ENCODE measurements at regions not wholly inside any gene's neighbourhood (a gene's known extent, or its start where the extent isn't known, plus 50 kb on each side); places are given as distances from the start of the nearest gene placed in this dataset.
"Not testable (repeated sequence)": the region's sequence is repeated elsewhere in the genome, so short reads cannot be mapped to it uniquely, and the experiment has no call there.

DNA sequence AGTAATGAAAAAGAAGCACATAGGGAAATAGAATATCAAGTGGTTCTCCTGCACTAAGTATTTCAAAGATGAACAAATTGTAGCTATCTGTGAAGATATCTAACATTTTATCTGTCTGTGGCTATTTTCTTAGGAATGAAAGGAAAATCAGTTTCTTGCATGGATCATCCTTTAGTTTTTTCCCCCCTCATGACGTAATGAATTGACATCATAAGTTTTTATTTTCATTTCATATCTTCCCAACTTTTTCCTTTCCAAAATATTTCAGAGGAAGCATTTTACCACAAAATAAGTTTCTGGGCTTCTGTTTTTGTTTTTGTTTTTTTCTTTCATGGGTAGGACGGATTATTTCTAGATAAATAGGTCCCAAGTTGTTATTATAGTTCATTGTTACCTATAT is 996.6 kb downstream of the TMEM121 start:
- no peak for DNase-seq

DNA sequence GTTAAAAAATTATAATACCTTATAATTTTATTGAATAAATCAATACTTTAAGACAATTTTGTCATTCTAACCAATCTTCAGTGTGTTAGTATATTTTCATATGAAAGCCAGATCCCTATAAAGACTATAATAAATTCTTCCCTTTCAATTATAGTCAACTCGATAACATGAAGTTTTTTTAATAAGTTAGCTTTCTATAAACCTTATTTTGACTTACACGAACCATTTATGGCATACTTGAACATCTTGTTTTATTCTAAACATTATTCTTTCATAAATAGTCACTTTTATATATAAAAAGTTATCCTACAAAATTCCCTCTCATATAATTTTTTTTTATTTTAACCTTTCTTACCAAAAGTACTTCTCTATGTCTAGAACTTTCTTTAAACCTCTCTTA is 1002.3 kb downstream of the TMEM121 start:
- no peak for DNase-seq

DNA sequence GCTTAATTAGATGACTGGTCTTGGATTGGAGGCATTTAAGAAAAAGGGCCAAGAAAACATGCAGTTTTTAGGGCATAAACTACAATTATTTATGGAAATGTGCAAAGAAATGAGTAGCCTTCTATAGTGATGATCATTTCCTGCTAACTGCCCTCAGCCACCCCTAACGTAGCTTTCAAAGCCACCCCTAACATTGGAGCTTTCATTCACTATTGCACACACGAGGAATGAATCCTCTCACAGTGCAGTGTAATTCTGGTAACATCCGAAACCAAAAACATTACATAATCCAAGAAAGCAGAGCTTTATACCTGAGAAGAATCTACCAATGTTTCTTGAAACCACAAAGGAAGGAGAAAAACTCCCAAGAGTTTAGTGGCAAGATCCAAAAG is 1003.6 kb downstream of the TMEM121 start:
- DNase-seq: no peak

GRCh38 chr14:106530423-106531107 is 1004.2 kb downstream of the TMEM121 start:
- DNase-seq: peak in 1 of 2 experiments; percentile 10

- not testable (repeated sequence) for DNase-seq
Measured at GRCh38 chr14:106537597-106537996, 1011.2 kb downstream of the TMEM121 start.

DNA sequence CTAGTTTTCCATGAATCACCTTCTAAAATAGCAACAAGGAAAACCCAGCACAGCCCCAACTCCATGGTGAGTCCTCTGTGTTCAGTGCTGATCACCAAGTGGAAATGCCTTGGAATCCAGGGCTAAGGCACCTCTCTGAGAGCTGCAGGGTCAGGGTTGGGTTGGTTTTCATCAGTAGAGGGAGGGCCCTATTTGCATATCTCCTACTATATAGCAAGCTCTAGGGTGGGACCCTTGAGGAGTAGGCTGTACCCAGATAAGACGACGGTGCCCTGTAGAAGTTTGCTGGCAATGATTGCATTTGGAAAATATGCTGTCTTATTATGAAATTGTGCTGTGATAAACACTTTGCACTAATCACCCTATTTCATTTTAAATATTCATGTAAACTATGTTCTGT is 1011.8 kb downstream of the TMEM121 start:
- no peak for DNase-seq

DNA sequence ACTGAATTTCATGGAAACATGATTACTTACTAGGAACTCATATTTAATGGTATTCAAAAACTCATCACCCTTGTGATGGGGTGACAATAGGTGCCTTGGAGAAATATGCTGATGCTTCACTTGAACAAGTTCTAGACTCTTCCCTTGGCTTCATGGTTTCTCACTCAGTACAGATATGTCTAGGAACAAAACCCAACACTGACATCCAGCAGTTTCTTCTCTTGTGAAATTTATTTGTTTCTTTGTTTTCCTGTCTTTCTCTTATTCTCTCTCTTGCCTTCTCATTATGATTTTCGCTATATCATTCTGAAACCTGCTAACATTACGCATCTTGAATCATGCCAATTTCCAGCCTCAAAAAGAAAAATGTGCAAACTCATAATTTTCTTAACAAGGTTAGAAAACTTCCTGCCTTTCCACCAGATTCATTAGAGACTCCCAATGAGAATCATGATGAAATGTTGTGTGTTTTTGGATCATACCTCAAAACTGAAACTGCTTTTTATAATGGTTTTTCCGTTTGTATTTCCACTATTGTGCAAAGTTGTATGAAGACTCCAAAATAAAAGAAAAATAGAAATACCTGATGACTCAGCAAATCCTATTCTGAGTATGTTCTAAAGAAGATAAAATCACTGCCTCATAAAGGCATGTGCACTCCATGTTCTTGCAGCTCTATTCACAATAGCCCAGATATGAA is 1021.5 kb downstream of the TMEM121 start:
- no peak for DNase-seq

DNA sequence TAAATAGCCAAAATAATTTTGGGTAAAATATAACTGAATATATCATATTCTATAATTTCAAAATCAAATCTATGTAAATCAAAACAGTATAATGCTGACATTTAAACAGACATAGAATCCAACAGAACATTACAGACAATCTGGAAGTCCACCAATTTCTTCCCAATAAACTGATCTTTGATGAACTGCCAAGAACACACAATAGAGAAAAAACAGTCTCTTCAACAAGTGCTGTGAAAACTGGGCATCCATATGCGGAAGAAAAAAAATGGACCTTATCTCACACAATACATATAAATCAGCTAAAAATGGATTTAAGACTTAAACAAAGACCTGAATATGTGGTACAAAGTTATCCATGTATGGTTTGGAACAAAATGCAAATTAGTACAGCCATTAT is 1022.7 kb downstream of the TMEM121 start:
- no peak for DNase-seq

DNA sequence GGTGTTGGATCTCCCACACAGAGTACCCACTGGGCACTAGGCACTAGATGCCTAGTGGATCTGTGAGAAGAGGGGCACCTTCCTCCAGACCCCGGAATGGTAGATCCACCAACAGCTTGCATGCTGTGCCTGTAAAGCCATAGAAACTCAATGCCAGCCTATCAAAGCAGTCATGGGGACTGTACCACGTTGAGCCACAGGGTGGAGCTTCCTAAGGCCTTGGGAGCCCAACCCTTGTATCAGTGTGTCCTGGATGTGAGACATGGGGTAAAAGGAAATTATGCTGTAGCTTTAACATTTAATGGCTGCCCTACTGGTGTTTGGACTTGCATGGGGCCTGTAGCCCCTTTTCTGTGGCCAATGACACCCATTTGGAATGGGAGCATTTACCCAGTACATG is 1024.9 kb downstream of the TMEM121 start:
- peak; percentile 6 to 13 for DNase-seq

DNA sequence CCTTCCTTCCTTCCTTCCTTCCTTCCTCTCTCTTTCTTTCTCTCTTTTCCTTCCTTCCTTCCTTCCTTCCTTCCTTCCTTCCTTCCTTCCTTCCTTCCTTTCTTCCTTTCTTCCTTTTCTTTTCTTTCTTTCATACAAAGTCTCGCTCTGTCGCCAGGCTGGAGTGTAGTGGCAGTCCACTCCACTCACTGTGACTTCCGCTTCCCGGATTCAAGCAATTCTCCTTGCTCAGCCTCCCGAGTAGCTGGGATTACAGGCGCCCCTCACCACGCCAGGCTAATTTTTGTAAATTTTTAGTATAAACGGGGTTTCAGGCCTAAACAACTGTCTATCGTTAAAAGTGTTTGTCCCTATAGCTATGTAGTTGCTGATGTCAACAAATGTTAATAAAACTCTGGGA is 1029.8 kb downstream of the TMEM121 start:
- DNase-seq: not testable (repeated sequence)

- peak; percentile 55 to 57 for DNase-seq
Measured at GRCh38 chr14:106556665-106557289, 1030.4 kb downstream of the TMEM121 start.

GRCh38 chr14:106562451-106562850 is 1036.1 kb downstream of the TMEM121 start:
- no peak for DNase-seq

DNA sequence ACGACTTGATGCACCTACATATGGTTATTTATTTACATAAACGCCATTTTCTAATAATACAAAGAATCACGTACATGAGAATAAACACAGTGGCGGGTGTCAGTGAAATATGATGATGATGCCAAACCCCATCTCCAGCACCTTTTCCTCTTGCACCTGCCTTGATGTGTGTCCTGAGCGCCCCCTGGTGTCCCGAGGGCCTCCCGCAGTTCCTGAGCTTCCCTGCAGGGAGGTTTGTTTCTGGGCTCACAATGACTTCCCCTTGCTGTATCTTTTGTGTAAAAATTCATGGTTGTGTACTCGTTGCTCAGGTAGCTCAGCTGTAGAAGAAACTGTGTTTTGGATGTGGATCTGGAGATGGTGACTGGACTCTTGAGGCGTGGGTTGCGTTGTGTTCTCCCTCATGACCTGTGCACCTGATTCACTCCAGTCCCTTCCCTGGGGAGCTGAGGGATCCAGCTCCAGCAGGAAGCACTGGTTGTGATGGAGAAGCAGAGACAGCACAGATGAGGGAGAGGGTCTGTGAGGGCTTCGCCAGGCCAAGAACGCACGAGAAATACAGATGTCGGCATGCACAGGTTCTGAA is 1037.8 kb downstream of the TMEM121 start:
- DNase-seq: peak; percentile 40 to 62

DNA sequence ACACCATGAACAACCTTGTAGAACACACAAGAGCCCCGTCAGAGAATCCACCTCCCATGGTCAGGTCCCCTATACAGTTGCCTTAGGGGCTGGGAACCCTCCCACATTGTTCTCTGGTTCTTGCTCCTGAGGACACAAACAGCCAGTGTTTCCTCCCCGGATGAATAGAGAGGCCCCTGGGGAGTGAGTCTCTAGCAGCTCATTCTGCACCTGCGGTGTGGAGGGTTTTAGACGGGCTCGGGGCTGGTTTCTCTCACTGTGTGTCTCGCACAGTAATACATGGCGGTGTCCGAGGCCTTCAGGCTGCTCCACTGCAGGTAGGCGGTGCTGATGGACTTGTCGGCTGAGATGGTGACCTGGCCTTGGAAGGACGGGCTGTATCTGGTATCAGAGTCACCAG is 1052.1 kb downstream of the TMEM121 start:
- DNase-seq: no peak

DNA sequence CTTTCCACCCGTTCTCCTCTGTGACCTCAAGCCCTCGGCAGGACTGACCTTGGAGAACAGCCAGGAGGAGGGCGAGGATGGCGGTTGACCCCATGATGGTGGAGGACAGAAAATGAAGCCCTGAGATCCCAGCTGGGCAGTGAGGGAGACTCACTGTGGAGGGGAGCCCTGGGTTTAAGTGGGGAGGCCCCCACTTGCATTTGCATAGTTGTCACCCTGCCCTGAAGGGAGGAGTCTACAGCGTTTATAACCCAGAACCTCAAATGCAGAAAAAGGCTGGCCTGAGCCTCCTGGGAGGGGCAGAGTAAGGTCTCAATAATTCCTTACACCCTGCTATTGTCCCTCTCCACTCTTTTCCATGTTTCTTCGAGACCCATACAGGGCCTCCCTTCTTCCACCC is 1052.7 kb downstream of the TMEM121 start:
- no peak for DNase-seq

DNA sequence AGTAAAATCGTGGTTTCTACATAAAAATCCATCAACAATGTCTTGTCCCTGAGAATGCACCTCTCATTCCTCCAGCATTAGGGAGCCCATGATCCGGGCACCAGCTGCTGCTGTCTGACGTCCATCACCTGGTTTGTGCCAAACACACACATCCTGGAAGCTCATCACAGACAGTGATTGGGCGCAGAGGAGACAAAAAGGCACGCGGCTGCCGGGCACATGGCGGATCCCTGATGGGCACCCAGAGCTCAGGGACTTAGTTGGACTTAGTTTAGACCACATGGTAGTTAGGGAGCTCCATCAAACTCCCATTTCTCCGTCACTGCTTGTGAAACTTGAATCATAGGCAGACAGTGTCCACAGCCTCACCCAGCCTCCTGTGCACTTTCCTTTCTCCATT is 1059.3 kb downstream of the TMEM121 start:
- DNase-seq: no peak

DNA sequence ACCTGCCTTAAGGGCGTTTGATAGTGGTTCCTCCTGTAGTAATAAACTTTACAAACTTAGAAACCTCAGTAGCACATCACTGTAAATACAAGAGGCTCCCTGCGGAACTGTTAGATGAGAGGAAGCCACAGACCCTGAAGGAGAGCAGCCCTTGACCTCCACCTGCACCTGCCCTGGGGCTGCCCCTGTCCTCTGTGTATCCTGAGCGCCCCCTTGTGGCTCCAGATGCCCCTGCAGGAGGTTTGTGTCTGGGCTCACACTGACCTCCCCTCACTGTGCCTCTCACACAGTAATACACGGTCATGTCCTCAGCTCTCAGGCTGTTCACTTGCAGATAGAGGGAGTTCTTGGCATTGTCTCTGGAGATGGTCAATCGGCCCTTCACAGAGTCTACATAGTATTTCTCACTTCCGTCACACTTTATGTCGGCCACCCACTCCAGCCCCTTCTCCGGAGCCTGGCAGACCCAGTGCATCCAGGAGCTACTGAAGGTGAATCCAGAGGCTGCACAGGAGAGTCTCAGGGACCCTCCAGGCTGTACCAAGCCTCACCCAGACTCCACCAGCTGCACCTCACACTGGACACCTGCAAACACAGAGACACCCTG is 1059.8 kb downstream of the TMEM121 start:
- peak; percentile 26 to 33 for DNase-seq

DNA sequence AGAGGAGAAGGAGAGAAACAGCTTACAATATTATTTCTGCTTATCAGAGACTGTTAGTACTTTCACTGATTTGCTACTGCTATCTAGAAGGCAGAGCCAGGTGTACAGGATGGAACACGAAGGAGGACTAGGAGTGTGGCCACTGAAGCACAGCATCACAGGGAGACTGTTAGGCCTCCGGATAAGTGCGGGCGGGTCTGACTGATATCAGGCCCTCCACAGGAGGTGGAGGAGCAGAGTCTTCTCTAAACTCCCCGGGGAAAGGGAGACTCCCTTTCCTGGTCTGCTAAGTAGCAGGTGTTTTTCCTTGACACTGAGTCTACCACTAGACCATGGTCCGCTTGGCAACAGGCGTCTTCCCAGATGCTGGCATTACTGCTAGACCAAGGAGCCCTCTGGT is 1065.2 kb downstream of the TMEM121 start:
- DNase-seq: not testable (repeated sequence)

GRCh38 chr14:106592115-106592852 is 1065.9 kb downstream of the TMEM121 start:
- DNase-seq: not testable (repeated sequence)

DNA sequence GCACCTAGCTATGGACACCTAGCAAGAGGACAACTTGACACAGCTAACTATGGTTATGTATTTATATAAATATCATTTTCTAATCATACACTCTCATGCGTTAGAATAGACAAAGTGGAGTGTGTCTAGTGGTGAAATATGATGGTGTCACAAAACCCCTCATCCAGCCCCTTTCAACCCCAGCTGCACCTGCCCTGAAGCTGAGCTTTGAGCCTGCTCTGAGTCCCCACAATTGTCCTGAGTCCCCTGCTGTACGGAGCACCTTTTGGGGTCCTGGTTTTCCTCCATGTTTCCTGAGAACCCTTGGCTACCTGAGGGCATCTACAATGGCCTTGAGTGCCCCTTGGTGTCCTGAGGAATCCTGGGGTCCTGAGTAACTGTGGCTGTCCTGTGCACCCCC is 1072.8 kb downstream of the TMEM121 start:
- no peak for DNase-seq

GRCh38 chr14:106605548-106606448 is 1079.4 kb downstream of the TMEM121 start:
- DNase-seq: peak; percentile 45 to 55

- DNase-seq: no peak
Measured at GRCh38 chr14:106606936-106607335, 1080.6 kb downstream of the TMEM121 start.
